Heart left ventricle (tissue), 13 donors: ENCODE measurements at regions not wholly inside any gene's neighbourhood (a gene's known extent, or its start where the extent isn't known, plus 50 kb on each side); places are given as distances from the start of the nearest gene placed in this dataset.

Source experiments
- CTCF ChIP-seq, 12 donors: fragments of 200-600 bp; sonication (generic) in 4 of 12; IDR thresholded peaks; one replicate each; pipeline versions ENCODE4 v1.5.0 to v1.8.0; 2018 to 2022; ENCODE audit warnings: antibody characterized with exemption in 12 of 12, mild to moderate bottlenecking in 5 of 12
- POLR2A ChIP-seq, 2 donors: fragments of 450-650 bp; IDR thresholded peaks; one replicate each; pipeline ENCODE4 v1.6.1; 2017; ENCODE audit warnings: antibody characterized with exemption in 2 of 2, mild to moderate bottlenecking in 2 of 2, moderate library complexity in 2 of 2
- donor health status: ischemic (EF 13 %, LVEDD 7.1; RV severe dilation, severe dysfunction).
- donor health status: DM: no; HTN: yes; CAD: no.
- donor health status: DM: no; HTN: no; CAD: no.
- donor health status: ischemic (EF 25% LVEDD 6.9; RV normal size, moderate dysfunction).
- donor health status: ischemic (EF 25% LVEDD 5.7; RV mildly dilated, moderate dysfunction).
- donor health status: ischemic (EF 35%, LVEDD 5.7; RV mildly dilated, moderate dysfunction).
- donor health status: nonischemic (EF 11% LVEDD 7.7; RV severe dilation, severe dysfunction).
- donor health status: DM: yes; HTN: yes; CAD: no.
- donor health status: PGD.
- donor health status: ischemic (EF 29% LVEDD 5.4; RV normal size, mild dysfunction).
- donor health status: nonischemic (EF 23%, LVEDD 6.1; RV moderate dilation, normal function).

GRCh38 chr7:116445447-116446211 is 53.9 kb upstream of the CAV2 start:
- no peak for TF ChIP-seq POLR2A (IDR thresholded peaks at IDR 0.05)
- TF ChIP-seq CTCF (IDR thresholded peaks at IDR 0.05): no peak
